K562 (cell line): ENCODE measurements at regions not wholly inside any gene's neighbourhood (a gene's known extent, or its start where the extent isn't known, plus 50 kb on each side); places are given as distances from the start of the nearest gene placed in this dataset.

Experiments used
- ATAC-seq: fragments of 200-7000 bp; cut with Tn5 transposase; 3 replicates; pipeline ENCODE4 v1.9.1; 2020; ENCODE audit warnings: moderate library complexity
- BruUV-seq: library from RNA; stranded (reverse); fragments of 400-500 nt; replicated peaks from 2 replicates; lab custom pipeline; 2021; lab: Mats Ljungman, UMichigan
- CTCF ChIA-PET: fragments of 300-600 bp; formaldehyde crosslinking; extraction: SDS; loops from one replicate; lab custom pipeline; 2021; ENCODE audit warnings: low intra/inter-chr PET ratio; lab: Yijun Ruan, JAX
- POLR2A ChIA-PET: fragments of 300-600, 350-650 bp; sonication (Branson Sonifier 250); formaldehyde crosslinking; extraction: SDS; loops from one replicate; lab custom pipeline; 2021; ENCODE audit warnings: antibody characterized with exemption, inconsistent platforms; lab: Yijun Ruan, JAX
- DNase-seq, 4 experiments: peaks; one replicate each; pipeline versions ENCODE4 v3.0.0 to v3.0.0-alpha.2; 2011 to 2018; ENCODE audit warnings: low spot score in 3 of 4, mixed read lengths in 3 of 4; ENCODE audit errors: extremely low read depth in 1 of 4
- FAIRE-seq: peaks from 2 replicates; lab custom pipeline; 2011; peaks lifted over from hg19 to GRCh38; lab: Jason Lieb, UNC
- H2AFZ ChIP-seq: 2 replicates; pipeline ENCODE4 v1.6.0; 2011; ENCODE audit warnings: low read depth, low read length, control low read depth, inconsistent platforms
- H3K27ac ChIP-seq: fragments of 200-600 bp; 3 replicates; pipeline ENCODE4 v1.8.0; 2011; ENCODE audit warnings: low read depth, mild to moderate bottlenecking, control low read depth, inconsistent platforms, low read length, moderate library complexity, mixed read lengths; ENCODE audit errors: extremely low read depth
- H3K27me3 ChIP-seq, 2 experiments: fragments of 300-600 bp in 1 of 2; 2 replicates in 1 of 2; 3 replicates in 1 of 2; pipeline versions ENCODE4 v1.6.0 to v1.8.0; 2011; ENCODE audit warnings: inconsistent platforms in 2 of 2, low read length in 2 of 2, mild to moderate bottlenecking in 1 of 2, mixed read lengths in 1 of 2, moderate library complexity in 1 of 2; ENCODE audit not compliant: control insufficient read depth in 2 of 2, insufficient read depth in 2 of 2
- H3K36me3 ChIP-seq: fragments of 300-600 bp; 3 replicates; pipeline ENCODE4 v1.8.0; 2011; ENCODE audit warnings: mild to moderate bottlenecking, low read length, inconsistent platforms; ENCODE audit not compliant: control insufficient read depth, insufficient read depth
- H3K4me1 ChIP-seq, 2 experiments: fragments of 200-600 bp in 1 of 2; replicated peaks in 1 of 2; 2 replicates in 1 of 2; 3 replicates in 1 of 2; pipeline versions ENCODE4 v1.5.1 to v1.8.0; 2011; ENCODE audit warnings: inconsistent platforms in 2 of 2, low read length in 2 of 2, mild to moderate bottlenecking in 1 of 2, mixed read lengths in 1 of 2, moderate library complexity in 1 of 2; ENCODE audit not compliant: control insufficient read depth in 2 of 2, insufficient read depth in 2 of 2
- H3K4me2 ChIP-seq: 2 replicates; pipeline ENCODE4 v1.6.1; 2011; ENCODE audit warnings: low read length, control low read depth, inconsistent platforms, mixed read lengths; ENCODE audit not compliant: insufficient read depth
- H3K4me3 ChIP-seq: fragments of 200-600 bp; sonication (generic), shearing (Covaris generic); 2 replicates; pipeline ENCODE4 v1.5.1; 2016; ENCODE audit warnings: control low read depth, inconsistent platforms
- H3K79me2 ChIP-seq: fragments of 200-600 bp; 3 replicates; pipeline ENCODE4 v1.8.0; 2011; ENCODE audit warnings: low read length, inconsistent platforms; ENCODE audit not compliant: control insufficient read depth, insufficient read depth
- H3K9ac ChIP-seq, 2 experiments: 2 replicates each; pipeline versions ENCODE4 v1.6.0 to v1.6.1; 2011; ENCODE audit warnings: low read depth in 2 of 2, low read length in 2 of 2, control low read depth in 1 of 2, inconsistent platforms in 1 of 2, mild to moderate bottlenecking in 1 of 2, mixed read lengths in 1 of 2; ENCODE audit not compliant: insufficient read depth in 1 of 2
- H3K9me1 ChIP-seq: one replicate; pipeline ENCODE4 v1.6.0; 2011; ENCODE audit warnings: inconsistent platforms, mild to moderate bottlenecking, low read length, moderate library complexity; ENCODE audit not compliant: control insufficient read depth, insufficient read depth
- H3K9me3 ChIP-seq: replicated peaks from 2 replicates; pipeline ENCODE4 v1.5.1; 2011; ENCODE audit warnings: low read depth, low read length, inconsistent platforms; ENCODE audit not compliant: control insufficient read depth, insufficient read depth
- H4K20me1 ChIP-seq: replicated peaks from 2 replicates; pipeline ENCODE4 v1.6.1; 2011; ENCODE audit warnings: low read length, inconsistent platforms, mixed read lengths; ENCODE audit not compliant: control insufficient read depth, insufficient read depth
- DPF2 ChIP-seq: fragments of 450-650 bp; IDR thresholded peaks from 2 replicates; pipeline ENCODE4 v1.6.1; 2016
- GABPA ChIP-seq: fragments of 200-800 bp; sonication (Bioruptor generic); conservative IDR thresholded peaks from 2 replicates; pipeline ENCODE4 v1.6.1; 2016; ENCODE audit warnings: low read depth, missing genetic modification characterization, missing compliant biosample characterization
- GATA2 ChIP-seq: sonication (generic); formaldehyde crosslinking; IDR thresholded peaks from 2 replicates; pipeline ENCODE4 v1.4.0; 2020; ENCODE audit warnings: mild to moderate bottlenecking, missing genetic modification reagents
- HMGN3 ChIP-seq: IDR thresholded peaks from 2 replicates; pipeline ENCODE4 v1.6.1; 2011; ENCODE audit warnings: borderline replicate concordance, low read depth, mild to moderate bottlenecking, mixed read lengths, low read length; ENCODE audit not compliant: insufficient read length; ENCODE audit errors: extremely low read depth
- KDM4B ChIP-seq, 2 experiments: fragments of 450-650 bp in 1 of 2; sonication (generic) in 1 of 2; IDR thresholded peaks; 2 replicates each; pipeline ENCODE4 v1.6.1; 2016 to 2017; ENCODE audit warnings: borderline replicate concordance in 2 of 2, antibody characterized with exemption in 1 of 2, low read depth in 1 of 2, mild to moderate bottlenecking in 1 of 2
- KLF13 ChIP-seq: fragments of 450-650 bp; IDR thresholded peaks from 2 replicates; pipeline ENCODE4 v1.6.1; 2016; ENCODE audit warnings: missing genetic modification characterization, low read depth, mild to moderate bottlenecking, missing compliant biosample characterization, moderate library complexity, borderline replicate concordance
- NCOA4 ChIP-seq: fragments of 450-650 bp; IDR thresholded peaks from 2 replicates; pipeline ENCODE4 v1.6.1; 2018; ENCODE audit warnings: mild to moderate bottlenecking; ENCODE audit not compliant: partially characterized antibody
- PRMT5 ChIP-seq: sonication (generic); formaldehyde crosslinking; IDR thresholded peaks from 2 replicates; pipeline ENCODE4 v1.5.0; 2020; ENCODE audit warnings: missing genetic modification reagents
- SMARCA5 ChIP-seq: fragments of 450-650 bp; IDR thresholded peaks from 2 replicates; pipeline ENCODE4 v1.6.1; 2016
- TAF15 ChIP-seq: fragments of 200-400 bp; formaldehyde crosslinking; IDR thresholded peaks from 2 replicates; pipeline ENCODE4 v1.6.1; 2017; ENCODE audit warnings: mild to moderate bottlenecking, low read depth, low read length, moderate library complexity
- TAF9B ChIP-seq: fragments of 450-650 bp; IDR thresholded peaks from 2 replicates; pipeline ENCODE4 v1.6.1; 2018; ENCODE audit warnings: mild to moderate bottlenecking; ENCODE audit not compliant: partially characterized antibody
- ZNF212 ChIP-seq: fragments of 450-650 bp; formaldehyde crosslinking; IDR thresholded peaks from 2 replicates; pipeline ENCODE4 v1.4.0; 2020; ENCODE audit warnings: mild to moderate bottlenecking
- WGBS: fragments of 100-300 bp; shearing (Covaris generic); methylation state at CpG from one replicate; pipeline ENCODE4 v1.1.6; 2016; ENCODE audit warnings: low coverage, mixed read lengths; ENCODE audit not compliant: insufficient coverage; ENCODE audit errors: missing lambda C conversion rate; 5-methylcytosine and 5-hydroxymethylcytosine counted together
- in situ Hi-C: fragments of 300-500 bp; cut with MboI; formaldehyde crosslinking; loops from 4 replicates; pipeline ENCODE4 v1.15.0; 2018; ENCODE audit warnings: inconsistent platforms, mixed read lengths
- intact Hi-C: fragments of 100-400 bp; cut with micrococcal nuclease; formaldehyde crosslinking; loops from 2 replicates; pipeline ENCODE4 v1.14.2; 2022
- TF ChIP-seq, protein P1 (sequence below): fragments of 250-450 bp; sonication (Bioruptor Pico); IDR thresholded peaks from 2 replicates; pipeline ENCODE4 v1.4.0; 2020; ENCODE audit warnings: mild to moderate bottlenecking, moderate library complexity
- TF ChIP-seq, protein P2 (sequence below): sonication (generic); formaldehyde crosslinking; IDR thresholded peaks from 2 replicates; pipeline ENCODE4 v1.8.0; 2022; ENCODE audit warnings: mild to moderate bottlenecking, missing genetic modification reagents

DNA sequence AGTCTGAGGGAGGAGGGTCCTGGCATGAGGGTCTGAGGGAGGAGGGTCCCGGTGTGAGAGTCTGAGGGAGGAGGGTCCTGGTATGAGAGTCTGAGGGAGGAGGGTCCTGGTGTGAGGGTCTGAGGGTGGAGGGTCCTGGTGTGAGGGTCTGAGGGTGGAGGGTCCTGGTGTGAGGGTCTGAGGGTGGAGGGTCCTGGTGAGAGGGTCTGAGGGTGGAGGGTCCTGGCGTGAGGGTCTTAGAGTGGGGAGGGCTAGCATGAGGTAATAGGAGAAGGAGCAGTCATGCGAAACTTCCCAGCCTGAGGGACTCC, 194.8 kb downstream of the TEX29 start:
- WGBS, result 20% methylated on average over 2 of the region's 3 CpGs
- DNase-seq (no peak), FAIRE-seq (no peak), ATAC-seq (no peak)
- Histone ChIP-seq H3K9ac (no peak overlapping the region), H3K36me3 (no peaks in the 10 kb centered on the region), H4K20me1 (no peaks in the 10 kb centered on the region), H2AFZ (no peak overlapping the region), H3K27me3 (peaks cover 0 to 34% of the 10 kb centered on the region in 2 experiments; a peak in 3 of 5 replicates), H3K27ac (no peak overlapping the region), H3K9me1 (no peaks in the 10 kb centered on the region), H3K79me2 (no peaks in the 10 kb centered on the region), H3K9me3 (no peaks in the 10 kb centered on the region), H3K4me3 (no peak overlapping the region), H3K4me1 (no peaks in the 10 kb centered on the region), H3K4me2 (no peak overlapping the region)
- ChIA-PET POLR2A (no interaction called here), CTCF (no interaction called here)
- intact Hi-C loops (loop anchor here (5.0 kb wide), 1 partner anchor 467 kb away; no protein-coding TSS in a partner anchor), in situ Hi-C loops (no loop called here)
- TF ChIP-seq KLF13 (tag), result no peak
- no peak for TF ChIP-seq SMARCA5
- TF ChIP-seq, protein P1, sequence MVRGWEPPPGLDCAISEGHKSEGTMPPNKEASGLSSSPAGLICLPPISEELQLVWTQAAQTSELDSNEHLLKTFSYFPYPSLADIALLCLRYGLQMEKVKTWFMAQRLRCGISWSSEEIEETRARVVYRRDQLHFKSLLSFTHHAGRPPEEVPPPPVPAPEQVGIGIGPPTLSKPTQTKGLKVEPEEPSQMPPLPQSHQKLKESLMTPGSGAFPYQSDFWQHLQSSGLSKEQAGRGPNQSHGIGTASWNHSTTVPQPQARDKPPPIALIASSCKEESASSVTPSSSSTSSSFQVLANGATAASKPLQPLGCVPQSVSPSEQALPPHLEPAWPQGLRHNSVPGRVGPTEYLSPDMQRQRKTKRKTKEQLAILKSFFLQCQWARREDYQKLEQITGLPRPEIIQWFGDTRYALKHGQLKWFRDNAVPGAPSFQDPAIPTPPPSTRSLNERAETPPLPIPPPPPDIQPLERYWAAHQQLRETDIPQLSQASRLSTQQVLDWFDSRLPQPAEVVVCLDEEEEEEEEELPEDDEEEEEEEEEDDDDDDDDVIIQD, result no peak
- TF ChIP-seq TAF15, result no peak
- no peak for TF ChIP-seq PRMT5 (CRISPR knock-in tag)
- no peak for TF ChIP-seq DPF2
- TF ChIP-seq NCOA4, result no peak
- TF ChIP-seq TAF9B, result no peak
- no peak for TF ChIP-seq GATA2 (CRISPR knock-in tag)
- TF ChIP-seq, protein P2, sequence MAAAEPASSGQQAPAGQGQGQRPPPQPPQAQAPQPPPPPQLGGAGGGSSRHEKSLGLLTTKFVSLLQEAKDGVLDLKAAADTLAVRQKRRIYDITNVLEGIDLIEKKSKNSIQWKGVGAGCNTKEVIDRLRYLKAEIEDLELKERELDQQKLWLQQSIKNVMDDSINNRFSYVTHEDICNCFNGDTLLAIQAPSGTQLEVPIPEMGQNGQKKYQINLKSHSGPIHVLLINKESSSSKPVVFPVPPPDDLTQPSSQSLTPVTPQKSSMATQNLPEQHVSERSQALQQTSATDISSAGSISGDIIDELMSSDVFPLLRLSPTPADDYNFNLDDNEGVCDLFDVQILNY (CRISPR knock-in tag), result no peak
- no peak for TF ChIP-seq ZNF212
- TF ChIP-seq HMGN3, result no peak
- no peak for TF ChIP-seq KDM4B (IDR thresholded peaks at IDR 0.05; ENCODE audit: borderline replicate concordance in 2 of 2, low read depth in 1 of 2)
- TF ChIP-seq GABPA, result no peak
- no TSS peak for BruUV-seq
